Ovary (tissue), 7 donors: ENCODE measurements at regions not wholly inside any gene's neighbourhood (a gene's known extent, or its start where the extent isn't known, plus 50 kb on each side); places are given as distances from the start of the nearest gene placed in this dataset.

Source experiments
- DNase-seq, 5 donors: peaks; one replicate each; pipeline ENCODE4 v3.0.0-alpha.2; 2019 to 2020
- H3K27ac ChIP-seq, 2 donors: fragments of 200-600 bp; one replicate each; pipeline versions ENCODE4 v1.5.1 to v1.8.0; 2019 to 2022
- H3K27me3 ChIP-seq: fragments of 200-600 bp; one replicate; pipeline ENCODE4 v1.8.0; 2022
- H3K36me3 ChIP-seq: fragments of 200-600 bp; sonication (generic); one replicate; pipeline ENCODE4 v1.5.1; 2019
- H3K4me1 ChIP-seq: one replicate; pipeline ENCODE4 v1.8.1; 2013; ENCODE audit warnings: mild to moderate bottlenecking, moderate library complexity; ENCODE audit not compliant: insufficient read depth
- H3K4me3 ChIP-seq: fragments of 200-600 bp; sonication (generic); one replicate; pipeline ENCODE4 v1.5.1; 2017
- H3K9me3 ChIP-seq, 2 donors: fragments of 200-600 bp in 1 of 2; sonication (generic) in 1 of 2; one replicate each; pipeline versions ENCODE4 v1.5.1 to v1.8.1; 2013 to 2019; ENCODE audit warnings: mild to moderate bottlenecking in 1 of 2, moderate library complexity in 1 of 2
- CTCF ChIP-seq, 3 donors: fragments of 450-650 bp in 2 of 3; fragments of 200-600 bp in 1 of 3; IDR thresholded peaks; one replicate each; pipeline versions ENCODE4 v1.5.1 to v1.8.0; 2016 to 2022; ENCODE audit warnings: antibody characterized with exemption in 3 of 3, mild to moderate bottlenecking in 1 of 3
- EP300 ChIP-seq: sonication (generic); formaldehyde crosslinking; IDR thresholded peaks from one replicate; pipeline ENCODE4 v1.6.1; 2017; ENCODE audit warnings: antibody characterized with exemption
- POLR2A ChIP-seq: fragments of 450-650 bp; IDR thresholded peaks from one replicate; pipeline ENCODE4 v1.6.1; 2017; ENCODE audit warnings: antibody characterized with exemption, mild to moderate bottlenecking, moderate library complexity
- WGBS, 3 donors: extraction: QIAGEN DNeasy Blood & Tissue Kit in 1 of 3; methylation state at CpG; one replicate each; pipeline versions ENCODE4 v1.1.5 to v1.1.7; 2013 to 2017; 5-methylcytosine and 5-hydroxymethylcytosine counted together
- intact Hi-C, 4 donors: fragments of 100-400 bp; cut with DNase I; formaldehyde crosslinking; loops; one replicate each; pipeline versions ENCODE4 v1.11.0 to v1.15.1; 2022 to 2023
- donor health status: DM: no; HTN: no; CAD: no; lungs with moderate emphysema.
- donor health status: DM: no; HTN: no; CAD: no.
- donor health status: Bipolar disorder and iron deficiency.
- donor health status: DM: no; HTN: no; CAD: no.
- donor health status: DM: yes; HTN: yes; CAD: no.

- H3K36me3 ChIP-seq = no peaks in the 10 kb centered on the region
- no peaks in the 10 kb centered on the region for H3K27me3 ChIP-seq
- intact Hi-C loops = no loop called here
- no peaks in the 10 kb centered on the region for H3K4me1 ChIP-seq
- TF ChIP-seq CTCF (IDR thresholded peaks at IDR 0.05) (no peak), EP300 (no peak), POLR2A (no peak)
- H3K9me3 ChIP-seq = no peaks in the 10 kb centered on the region
- no peak for DNase-seq
- WGBS, 3 donors = 94 to 97% (median 96%) methylated on average over 4 of the region's 4 CpGs
- H3K4me3 ChIP-seq = no peak overlapping the region
- no peak overlapping the region for H3K27ac ChIP-seq
Measured at GRCh38 chr10:36019749-36020148, 377.7 kb upstream of the FZD8 start.

- no peaks in the 10 kb centered on the region for H3K9me3 ChIP-seq
- H3K4me1 ChIP-seq = no peaks in the 10 kb centered on the region
- no peak overlapping the region for H3K27ac ChIP-seq
- no peaks in the 10 kb centered on the region for H3K27me3 ChIP-seq
- no peak overlapping the region for H3K4me3 ChIP-seq
- WGBS, 3 donors = 94 to 96% (median 94%) methylated on average over 5 of the region's 5 CpGs
- DNase-seq = no peak
- TF ChIP-seq POLR2A (no peak), CTCF (IDR thresholded peaks at IDR 0.05) (no peak), EP300 (no peak)
- H3K36me3 ChIP-seq = no peaks in the 10 kb centered on the region
- intact Hi-C loops = no loop called here
Measured at GRCh38 chr10:36018996-36019395, 376.9 kb upstream of the FZD8 start.

- intact Hi-C loops = no loop called here
- Histone ChIP-seq H3K4me3 (no peak overlapping the region), H3K27me3 (no peaks in the 10 kb centered on the region), H3K4me1 (no peaks in the 10 kb centered on the region), H3K36me3 (no peaks in the 10 kb centered on the region), H3K9me3 (no peaks in the 10 kb centered on the region), H3K27ac (no peak overlapping the region)
- TF ChIP-seq EP300 (no peak), POLR2A (no peak)
- 89 to 93% (median 93%) methylated on average over 2 of the region's 2 CpGs for WGBS, 3 donors
- DNase-seq = no peak
Measured at GRCh38 chr10:36017137-36017536, 375.0 kb upstream of the FZD8 start.

GRCh38 chr10:36007369-36007768 lies 365.3 kb upstream of the FZD8 start:
- DNase-seq = no peak
- H3K36me3 ChIP-seq = no peaks in the 10 kb centered on the region
- H3K27me3 ChIP-seq = no peaks in the 10 kb centered on the region
- H3K4me1 ChIP-seq = no peaks in the 10 kb centered on the region
- H3K4me3 ChIP-seq = no peak overlapping the region
- H3K9me3 ChIP-seq = no peaks in the 10 kb centered on the region
- WGBS, 3 donors = 80 to 93% (median 84%) methylated on average over 4 of the region's 4 CpGs
- H3K27ac ChIP-seq = no peak overlapping the region
- intact Hi-C loops = no loop called here
- TF ChIP-seq POLR2A = no peak
- no peak for TF ChIP-seq EP300

- TF ChIP-seq CTCF (IDR thresholded peaks at IDR 0.05) = no peak
- TF ChIP-seq EP300 = no peak
- no peak for TF ChIP-seq POLR2A
- Histone ChIP-seq H3K36me3 (no peaks in the 10 kb centered on the region), H3K27me3 (no peaks in the 10 kb centered on the region), H3K9me3 (no peaks in the 10 kb centered on the region), H3K27ac (no peak overlapping the region), H3K4me3 (no peak overlapping the region), H3K4me1 (no peaks in the 10 kb centered on the region)
- 89 to 93% (median 91%) methylated on average over 7 of the region's 7 CpGs for WGBS, 3 donors
- intact Hi-C loops = no loop called here
- no peak for DNase-seq
Measured at GRCh38 chr10:36003688-36004087, 361.6 kb upstream of the FZD8 start.
